Chondrocyte (in vitro differentiated cells): ENCODE measurements at regions not wholly inside any gene's neighbourhood (a gene's known extent, or its start where the extent isn't known, plus 50 kb on each side); places are given as distances from the start of the nearest gene placed in this dataset.

Experiments used
- DNase-seq: peaks from one replicate; pipeline ENCODE4 v3.0.0; 2021; ENCODE audit warnings: mixed read lengths, low spot score
- H3K27ac Mint-ChIP-seq: one replicate; pipeline ENCODE4 v1.8.0; 2021; ENCODE audit warnings: mild to moderate bottlenecking, moderate library complexity, mixed read lengths; ENCODE audit not compliant: unreplicated experiment
- H3K27me3 Mint-ChIP-seq: 2 replicates; pipeline ENCODE4 v1.8.0; 2021; ENCODE audit warnings: low read depth, mixed read lengths
- H3K36me3 Mint-ChIP-seq: 2 replicates; pipeline ENCODE4 v1.8.0; 2021; ENCODE audit warnings: low read depth, mixed read lengths
- H3K4me1 Mint-ChIP-seq: 2 replicates; pipeline ENCODE4 v1.8.0; 2021; ENCODE audit warnings: low read depth, mild to moderate bottlenecking, mixed read lengths
- H3K4me3 Mint-ChIP-seq: one replicate; pipeline ENCODE4 v1.8.0; 2021; ENCODE audit warnings: mild to moderate bottlenecking, moderate library complexity, mixed read lengths; ENCODE audit not compliant: unreplicated experiment
- H3K9me3 Mint-ChIP-seq: 2 replicates; pipeline ENCODE4 v1.8.0; 2021; ENCODE audit warnings: low read depth, mixed read lengths
- CTCF ChIP-seq: fragments of 200-600 bp; sonication (generic); IDR thresholded peaks from 2 replicates; pipeline ENCODE4 v1.5.0; 2021; ENCODE audit warnings: antibody characterized with exemption, mild to moderate bottlenecking, moderate library complexity

- DNase-seq, result no peak
- Mint-ChIP-seq H3K4me1 (peaks cover 16% of the 10 kb centered on the region), H3K4me3 (no peak overlapping the region), H3K36me3 (peaks cover 11% of the 10 kb centered on the region), H3K27me3 (no peaks in the 10 kb centered on the region), H3K27ac (no peak overlapping the region), H3K9me3 (no peaks in the 10 kb centered on the region)
- TF ChIP-seq CTCF, result no peak
These were observed 79.9 kb upstream of the NAA20 start for GRCh38 chr20:19937218-19937617.

- no peaks in the 10 kb centered on the region for H3K9me3 Mint-ChIP-seq
- H3K27me3 Mint-ChIP-seq, result no peaks in the 10 kb centered on the region
- peaks cover 11% of the 10 kb centered on the region for H3K4me1 Mint-ChIP-seq
- H3K36me3 Mint-ChIP-seq, result peaks cover 11% of the 10 kb centered on the region
- H3K27ac Mint-ChIP-seq, result no peak overlapping the region
- no peak overlapping the region for H3K4me3 Mint-ChIP-seq
- DNase-seq, result no peak
- TF ChIP-seq CTCF, result no peak
These were observed 79.3 kb upstream of the NAA20 start for GRCh38 chr20:19937651-19938420.

- Mint-ChIP-seq H3K27me3 (no peaks in the 10 kb centered on the region), H3K36me3 (peaks cover 11% of the 10 kb centered on the region), H3K27ac (no peak overlapping the region), H3K4me1 (peaks cover 9% of the 10 kb centered on the region), H3K4me3 (no peak overlapping the region), H3K9me3 (no peaks in the 10 kb centered on the region)
- no peak for DNase-seq
- TF ChIP-seq CTCF, result no peak
These were observed 78.6 kb upstream of the NAA20 start for GRCh38 chr20:19938421-19939090.

- peaks cover 6% of the 10 kb centered on the region for H3K36me3 Mint-ChIP-seq
- H3K9me3 Mint-ChIP-seq, result no peaks in the 10 kb centered on the region
- no peak overlapping the region for H3K27ac Mint-ChIP-seq
- no peaks in the 10 kb centered on the region for H3K27me3 Mint-ChIP-seq
- DNase-seq, result no peak
- TF ChIP-seq CTCF, result no peak
- H3K4me3 Mint-ChIP-seq, result no peak overlapping the region
- H3K4me1 Mint-ChIP-seq, result peaks cover 26% of the 10 kb centered on the region
These were observed 76.1 kb upstream of the NAA20 start for GRCh38 chr20:19940988-19941460.

GRCh38 chr20:19942611-19943010 lies 74.6 kb upstream of the NAA20 start:
- Mint-ChIP-seq H3K4me3 (no peak overlapping the region), H3K9me3 (no peaks in the 10 kb centered on the region), H3K4me1 (peaks cover 31% of the 10 kb centered on the region), H3K27me3 (no peaks in the 10 kb centered on the region), H3K27ac (no peak overlapping the region), H3K36me3 (peaks cover 4% of the 10 kb centered on the region)
- no peak for DNase-seq
- no peak for TF ChIP-seq CTCF
